Spinal cord (tissue), 9 donors: ENCODE measurements at regions not wholly inside any gene's neighbourhood (a gene's known extent, or its start where the extent isn't known, plus 50 kb on each side); places are given as distances from the start of the nearest gene placed in this dataset.

Experiments
- DNase-seq, 6 donors: peaks; one replicate each; pipeline versions ENCODE4 v3.0.0 to v3.0.0-alpha.2; 2013 to 2015; ENCODE audit warnings: low spot score in 6 of 6, low read depth in 4 of 6
- H3K27ac ChIP-seq: one replicate; pipeline ENCODE4 v1.5.1; 2013; ENCODE audit warnings: low read depth, low read length, control low read depth
- H3K27me3 ChIP-seq: one replicate; pipeline ENCODE4 v1.6.1; 2013; ENCODE audit warnings: low read length; ENCODE audit not compliant: control insufficient read depth, insufficient read depth
- H3K36me3 ChIP-seq: one replicate; pipeline ENCODE4 v1.6.1; 2013; ENCODE audit warnings: low read length; ENCODE audit not compliant: control insufficient read depth, insufficient read depth
- H3K4me1 ChIP-seq: one replicate; pipeline ENCODE4 v1.6.1; 2013; ENCODE audit warnings: low read length; ENCODE audit not compliant: control insufficient read depth, insufficient read depth
- H3K4me3 ChIP-seq: one replicate; pipeline ENCODE4 v1.5.1; 2013; ENCODE audit warnings: low read depth, low read length, control low read depth
- H3K9me3 ChIP-seq: one replicate; pipeline ENCODE4 v1.6.1; 2013; ENCODE audit warnings: low read length; ENCODE audit not compliant: control insufficient read depth, insufficient read depth
- WGBS: methylation state at CpG from one replicate; pipeline ENCODE4 v1.1.5; 2013; ENCODE audit warnings: missing lambda C conversion rate; ENCODE audit not compliant: insufficient coverage; 5-methylcytosine and 5-hydroxymethylcytosine counted together
- donor health status: healthy.

GRCh38 chr2:128558895-128559532 is 240.3 kb upstream of the HS6ST1 start:
- H3K27ac ChIP-seq: no peak overlapping the region

GRCh38 chr2:128559533-128560515 is 241.2 kb upstream of the HS6ST1 start:
- Histone ChIP-seq H3K36me3 (no peaks in the 10 kb centered on the region), H3K4me3 (no peak overlapping the region), H3K4me1 (peaks cover 16% of the 10 kb centered on the region), H3K9me3 (no peaks in the 10 kb centered on the region), H3K27me3 (no peaks in the 10 kb centered on the region), H3K27ac (no peak overlapping the region)
- 96% methylated on average over 16 of the region's 18 CpGs for WGBS
- DNase-seq: no peak

More at GRCh38 chr2:128558895-128559532, 240.3 kb upstream of the HS6ST1 start:
- Histone ChIP-seq H3K4me1 (peaks cover 19% of the 10 kb centered on the region), H3K36me3 (no peaks in the 10 kb centered on the region), H3K9me3 (no peaks in the 10 kb centered on the region), H3K27me3 (no peaks in the 10 kb centered on the region), H3K4me3 (no peak overlapping the region)
- DNase-seq: no peak
- 91% methylated on average over 7 of the region's 11 CpGs for WGBS

- Histone ChIP-seq H3K27ac (no peak overlapping the region), H3K4me1 (peaks cover 16% of the 10 kb centered on the region), H3K27me3 (no peaks in the 10 kb centered on the region), H3K36me3 (no peaks in the 10 kb centered on the region), H3K4me3 (no peak overlapping the region), H3K9me3 (no peaks in the 10 kb centered on the region)
- no peak for DNase-seq
- WGBS: 87% methylated on average over 2 of the region's 4 CpGs
These were observed 242.1 kb upstream of the HS6ST1 start for GRCh38 chr2:128560718-128561117.

GRCh38 chr2:128562471-128563347 is 244.0 kb upstream of the HS6ST1 start:
- Histone ChIP-seq H3K9me3 (no peaks in the 10 kb centered on the region), H3K4me1 (peaks cover 16% of the 10 kb centered on the region), H3K27me3 (no peaks in the 10 kb centered on the region), H3K4me3 (no peak overlapping the region), H3K36me3 (no peaks in the 10 kb centered on the region), H3K27ac (peak overlapping the region; percentile 64)
- DNase-seq: no peak
- 63% methylated on average over 5 of the region's 7 CpGs for WGBS

GRCh38 chr2:128563348-128563687 is 244.7 kb upstream of the HS6ST1 start:
- Histone ChIP-seq H3K36me3 (no peaks in the 10 kb centered on the region), H3K9me3 (no peaks in the 10 kb centered on the region), H3K4me1 (peaks cover 16% of the 10 kb centered on the region), H3K27ac (peak overlapping the region; percentile 64), H3K4me3 (no peak overlapping the region), H3K27me3 (no peaks in the 10 kb centered on the region)
- 46% methylated on average over 2 of the region's 4 CpGs for WGBS
- peak; percentile 33 to 92 (median 54) for DNase-seq

DNA sequence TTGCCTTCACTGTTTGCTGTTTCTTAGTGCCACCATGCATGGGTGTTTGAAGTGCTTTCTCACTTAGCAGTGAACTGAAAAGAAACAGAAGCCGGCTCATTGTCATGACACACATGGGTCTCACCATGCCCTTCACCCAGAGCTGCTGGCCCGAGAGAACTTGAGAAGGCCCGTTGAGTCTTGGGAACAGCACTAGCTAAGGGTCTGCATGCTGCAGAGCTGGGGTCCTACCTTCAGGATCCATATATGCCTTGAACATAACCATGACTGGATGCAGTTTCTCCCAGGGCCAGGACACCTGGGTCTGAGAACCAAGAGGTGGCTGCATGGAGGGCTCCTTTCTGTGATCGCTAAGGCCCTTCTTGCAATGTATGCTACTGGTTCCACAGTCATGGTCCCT is 245.5 kb upstream of the HS6ST1 start:
- Histone ChIP-seq H3K27ac (no peak overlapping the region), H3K4me3 (no peak overlapping the region)
- 88% methylated on average over 4 of the region's 4 CpGs for WGBS

DNA sequence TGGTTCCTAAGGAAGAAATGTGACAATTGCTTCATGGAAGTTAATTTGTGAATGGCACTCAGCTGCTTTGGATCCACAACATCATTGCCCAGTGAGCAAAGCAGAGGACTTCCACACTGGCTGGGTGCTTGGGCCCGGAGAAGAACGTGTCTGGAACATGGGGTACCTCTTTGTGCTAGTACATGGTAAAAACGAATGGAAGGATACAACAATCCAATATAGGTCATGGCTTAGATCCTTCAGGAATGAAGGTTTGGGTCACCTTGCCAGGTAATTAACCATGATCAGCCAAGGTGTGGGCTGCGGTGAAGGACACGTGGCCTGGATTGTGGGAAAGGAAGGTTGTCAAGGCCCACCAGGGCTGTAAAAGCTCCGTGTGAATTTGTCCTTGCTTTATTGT is 245.9 kb upstream of the HS6ST1 start:
- WGBS: 97% methylated on average over 3 of the region's 6 CpGs
- Histone ChIP-seq H3K4me1 (peaks cover 16% of the 10 kb centered on the region), H3K27me3 (no peaks in the 10 kb centered on the region), H3K9me3 (no peaks in the 10 kb centered on the region), H3K36me3 (no peaks in the 10 kb centered on the region), H3K27ac (no peak overlapping the region), H3K4me3 (no peak overlapping the region)
- no peak for DNase-seq

More for the DNA sequence above, 245.5 kb upstream of the HS6ST1 start:
- no peaks in the 10 kb centered on the region for H3K27me3 ChIP-seq
- peaks cover 16% of the 10 kb centered on the region for H3K4me1 ChIP-seq
- H3K9me3 ChIP-seq: no peaks in the 10 kb centered on the region
- no peak for DNase-seq
- no peaks in the 10 kb centered on the region for H3K36me3 ChIP-seq

GRCh38 chr2:128565441-128565840 is 246.8 kb upstream of the HS6ST1 start:
- no peak for DNase-seq
- Histone ChIP-seq H3K4me1 (peaks cover 16% of the 10 kb centered on the region), H3K9me3 (no peaks in the 10 kb centered on the region), H3K4me3 (no peak overlapping the region), H3K27ac (no peak overlapping the region), H3K27me3 (no peaks in the 10 kb centered on the region), H3K36me3 (no peaks in the 10 kb centered on the region)
- WGBS: 94% methylated on average over 2 of the region's 4 CpGs

DNA sequence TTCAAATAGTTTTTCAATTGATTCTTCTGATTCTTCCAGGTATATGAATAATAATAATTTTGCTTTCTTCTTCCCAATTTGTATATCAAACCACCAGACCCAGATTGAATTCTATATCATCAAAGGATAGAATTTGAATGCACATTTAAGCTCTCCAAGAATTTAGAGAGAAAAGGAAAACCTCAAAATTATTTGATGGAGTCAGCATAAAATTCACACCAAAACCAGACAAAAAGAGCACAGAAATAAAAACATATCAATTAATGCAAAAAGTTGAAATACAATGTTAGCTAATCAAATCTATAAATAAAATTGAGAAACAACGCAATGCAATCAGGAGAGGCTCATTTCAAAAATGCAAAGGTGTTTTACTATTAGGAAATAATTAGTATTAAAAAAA is 248.0 kb upstream of the HS6ST1 start:
- Histone ChIP-seq H3K4me1 (peaks cover 16% of the 10 kb centered on the region), H3K36me3 (no peaks in the 10 kb centered on the region), H3K27me3 (no peaks in the 10 kb centered on the region), H3K9me3 (no peaks in the 10 kb centered on the region), H3K27ac (no peak overlapping the region), H3K4me3 (no peak overlapping the region)
- no peak for DNase-seq
- WGBS: no CpG with 5 or more reads among the region's 1 CpG
